WERI-Rb-1 (cell line): ENCODE measurements at regions not wholly inside any gene's neighbourhood (a gene's known extent, or its start where the extent isn't known, plus 50 kb on each side); places are given as distances from the start of the nearest gene placed in this dataset.

Source experiments
- DNase-seq: peaks from one replicate; pipeline ENCODE4 v3.0.0-alpha.2; 2020
- H3K27ac ChIP-seq: fragments of 250-450 bp; sonication (Bioruptor Pico); 2 replicates; pipeline ENCODE4 v1.5.1; 2020; ENCODE audit warnings: mild to moderate bottlenecking, moderate library complexity
- H3K27me3 ChIP-seq: fragments of 250-450 bp; sonication (Bioruptor Pico); 2 replicates; pipeline ENCODE4 v1.5.1; 2021; ENCODE audit warnings: mild to moderate bottlenecking, low read depth, moderate library complexity; ENCODE audit not compliant: insufficient read depth, severe bottlenecking
- H3K36me3 ChIP-seq: fragments of 250-450 bp; sonication (Bioruptor Pico); 2 replicates; pipeline ENCODE4 v1.5.1; 2020; ENCODE audit warnings: mild to moderate bottlenecking, moderate library complexity
- H3K4me3 ChIP-seq: 2 replicates; pipeline ENCODE4 v1.5.1; 2011; ENCODE audit warnings: low read depth, mild to moderate bottlenecking, control low read depth, low read length
- H3K9me3 ChIP-seq: fragments of 250-450 bp; sonication (Bioruptor Pico); 2 replicates; pipeline ENCODE4 v1.5.1; 2021; ENCODE audit warnings: mild to moderate bottlenecking, moderate library complexity; ENCODE audit not compliant: severe bottlenecking
- TF ChIP-seq, protein P1 (sequence below): IDR thresholded peaks from 2 replicates; pipeline ENCODE4 v1.5.1; 2011; ENCODE audit warnings: low read depth, mild to moderate bottlenecking, control low read depth, inconsistent platforms, low read length

GRCh38 chr3:159870723-159871122, 117.9 kb upstream of the IL12A start:
- TF ChIP-seq, protein P1, sequence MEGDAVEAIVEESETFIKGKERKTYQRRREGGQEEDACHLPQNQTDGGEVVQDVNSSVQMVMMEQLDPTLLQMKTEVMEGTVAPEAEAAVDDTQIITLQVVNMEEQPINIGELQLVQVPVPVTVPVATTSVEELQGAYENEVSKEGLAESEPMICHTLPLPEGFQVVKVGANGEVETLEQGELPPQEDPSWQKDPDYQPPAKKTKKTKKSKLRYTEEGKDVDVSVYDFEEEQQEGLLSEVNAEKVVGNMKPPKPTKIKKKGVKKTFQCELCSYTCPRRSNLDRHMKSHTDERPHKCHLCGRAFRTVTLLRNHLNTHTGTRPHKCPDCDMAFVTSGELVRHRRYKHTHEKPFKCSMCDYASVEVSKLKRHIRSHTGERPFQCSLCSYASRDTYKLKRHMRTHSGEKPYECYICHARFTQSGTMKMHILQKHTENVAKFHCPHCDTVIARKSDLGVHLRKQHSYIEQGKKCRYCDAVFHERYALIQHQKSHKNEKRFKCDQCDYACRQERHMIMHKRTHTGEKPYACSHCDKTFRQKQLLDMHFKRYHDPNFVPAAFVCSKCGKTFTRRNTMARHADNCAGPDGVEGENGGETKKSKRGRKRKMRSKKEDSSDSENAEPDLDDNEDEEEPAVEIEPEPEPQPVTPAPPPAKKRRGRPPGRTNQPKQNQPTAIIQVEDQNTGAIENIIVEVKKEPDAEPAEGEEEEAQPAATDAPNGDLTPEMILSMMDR, result no peak
- Histone ChIP-seq H3K9me3 (no peaks in the 10 kb centered on the region), H3K27ac (no peak overlapping the region), H3K36me3 (no peaks in the 10 kb centered on the region), H3K4me3 (no peak overlapping the region), H3K27me3 (no peaks in the 10 kb centered on the region)
- no peak for DNase-seq

GRCh38 chr3:159872374-159873109, 116.1 kb upstream of the IL12A start:
- Histone ChIP-seq H3K36me3 (no peaks in the 10 kb centered on the region), H3K9me3 (no peaks in the 10 kb centered on the region), H3K4me3 (no peak overlapping the region), H3K27me3 (no peaks in the 10 kb centered on the region), H3K27ac (no peak overlapping the region)
- TF ChIP-seq, protein P1, result no peak
- DNase-seq, result no peak

DNA sequence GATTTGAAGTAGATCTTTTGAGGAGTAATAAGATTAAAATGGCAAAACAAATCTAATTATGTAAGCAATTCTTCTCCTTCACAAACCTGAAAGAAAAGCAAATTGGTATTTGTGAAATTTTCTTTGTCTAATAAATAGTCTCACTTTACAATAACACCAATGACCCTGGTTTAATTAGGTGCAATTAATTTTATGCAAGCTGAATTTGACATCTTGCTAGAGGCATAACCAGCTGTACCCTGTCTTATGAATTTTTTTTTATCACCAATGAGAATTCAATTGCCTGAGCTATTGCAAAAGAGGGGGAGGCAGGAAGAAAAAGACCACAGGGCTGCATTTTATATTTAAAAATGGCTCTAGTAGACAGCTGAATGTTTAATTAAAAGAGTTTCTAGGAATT, 113.5 kb upstream of the IL12A start:
- no peak overlapping the region for H3K4me3 ChIP-seq
- no peaks in the 10 kb centered on the region for H3K9me3 ChIP-seq
- no peak overlapping the region for H3K27ac ChIP-seq
- no peaks in the 10 kb centered on the region for H3K36me3 ChIP-seq
- no peaks in the 10 kb centered on the region for H3K27me3 ChIP-seq
- no peak for DNase-seq
- TF ChIP-seq, protein P1, result no peak

- no peaks in the 10 kb centered on the region for H3K9me3 ChIP-seq
- TF ChIP-seq, protein P1, result no peak
- no peak overlapping the region for H3K27ac ChIP-seq
- no peak overlapping the region for H3K4me3 ChIP-seq
- DNase-seq, result no peak
- no peaks in the 10 kb centered on the region for H3K27me3 ChIP-seq
- no peaks in the 10 kb centered on the region for H3K36me3 ChIP-seq
Measured at GRCh38 chr3:159877924-159878323, 110.7 kb upstream of the IL12A start.

GRCh38 chr3:159879146-159879545, 109.5 kb upstream of the IL12A start:
- Histone ChIP-seq H3K27ac (no peak overlapping the region), H3K27me3 (no peaks in the 10 kb centered on the region), H3K4me3 (no peak overlapping the region), H3K36me3 (no peaks in the 10 kb centered on the region), H3K9me3 (no peaks in the 10 kb centered on the region)
- DNase-seq, result no peak
- TF ChIP-seq, protein P1, result no peak

GRCh38 chr3:159879598-159879997, 109.0 kb upstream of the IL12A start:
- TF ChIP-seq, protein P1, result no peak
- no peak for DNase-seq
- Histone ChIP-seq H3K4me3 (no peak overlapping the region), H3K9me3 (no peaks in the 10 kb centered on the region), H3K36me3 (no peaks in the 10 kb centered on the region), H3K27me3 (no peaks in the 10 kb centered on the region), H3K27ac (no peak overlapping the region)
